ENCODE measurements at regions not wholly inside any gene's neighbourhood (a gene's known extent, or its start where the extent isn't known, plus 50 kb on each side); places are given as distances from the start of the nearest gene placed in this dataset.

- H2AFZ ChIP-seq (ENCODE audit: low read length) = no peak overlapping the region
- H3K23ac ChIP-seq (ENCODE audit: insufficient read length) = no peak overlapping the region
- no peak overlapping the region for H2BK12ac ChIP-seq (ENCODE audit: low read depth, low read length)
- no peak overlapping the region for H3K9ac ChIP-seq (replicated peaks in 1 of 4; ENCODE audit: extremely low read depth in 1 of 4, low read depth in 3 of 4, low read length in 3 of 4)
- H3K4me3 ChIP-seq (ENCODE audit: extremely low read depth in 1 of 4, insufficient read depth in 2 of 4, low read depth in 3 of 4, low read length in 4 of 4) = no peak overlapping the region
- H4K5ac ChIP-seq (ENCODE audit: insufficient read length, low read depth, low read length) = no peak overlapping the region
- no peak overlapping the region for H2BK120ac ChIP-seq (replicated peaks; ENCODE audit: low read depth, low read length)
- WGBS, 2 experiments (ENCODE audit: extremely low coverage in 1 of 2, insufficient coverage in 1 of 2, insufficient read length in 1 of 2, insufficient replicate concordance in 2 of 2, low coverage in 1 of 2, low lambda C conversion rate in 2 of 2, missing lambda C conversion rate in 1 of 2) = 90% methylated on average over 8 of the region's 8 CpGs; no CpG with 5 or more reads in 1 of the 2 experiments
- H3K56ac ChIP-seq (replicated peaks; ENCODE audit: insufficient read length, low read depth, low read length) = no peak overlapping the region
- H3K79me2 ChIP-seq (ENCODE audit: control insufficient read depth in 1 of 2, insufficient read depth in 2 of 2, low read length in 2 of 2) = no peaks in the 10 kb centered on the region
- H3K14ac ChIP-seq (ENCODE audit: insufficient read length) = no peak overlapping the region
- H3K36me3 ChIP-seq (ENCODE audit: control insufficient read depth in 2 of 4, insufficient read depth in 4 of 4, low read length in 3 of 4) = no peaks in the 10 kb centered on the region
- ChIA-PET CTCF (ENCODE audit: partially characterized antibody) (interaction anchor here (0.8 to 1.3 kb wide), 2 partner anchors 23 to 166 kb away, joined by 3 read pairs; no protein-coding TSS in a partner anchor), POLR2A (ENCODE audit: partially characterized antibody) (no interaction called here)
- no peaks in the 10 kb centered on the region for H3K27me3 ChIP-seq (replicated peaks in 1 of 4; ENCODE audit: control insufficient read depth in 3 of 4, extremely low read depth in 1 of 4, insufficient read depth in 3 of 4, low read length in 3 of 4)
- no peak overlapping the region for H3K18ac ChIP-seq (ENCODE audit: extremely low read depth, low read length)
- FAIRE-seq (no peak), DNase-seq (ENCODE audit: low read depth in 1 of 2, low spot score in 2 of 2) (no peak)
- H2BK20ac ChIP-seq (ENCODE audit: low read length) = no peak overlapping the region
- H2BK5ac ChIP-seq (ENCODE audit: low read depth, low read length) = no peak overlapping the region
- no peak overlapping the region for H3K4ac ChIP-seq (replicated peaks; ENCODE audit: insufficient read length, low read depth, low read length)
- no peaks in the 10 kb centered on the region for H4K20me1 ChIP-seq (replicated peaks in 1 of 2; ENCODE audit: control insufficient read depth in 1 of 2, insufficient read depth in 2 of 2, low read length in 2 of 2)
- H3K9me3 ChIP-seq (ENCODE audit: insufficient read depth in 2 of 2, low read depth in 1 of 2, low read length in 1 of 2) = no peaks in the 10 kb centered on the region; a peak in 1 of 4 replicates
- no peak overlapping the region for H3K4me2 ChIP-seq (ENCODE audit: insufficient read depth in 1 of 2, low read depth in 2 of 2, low read length in 2 of 2)
- H3K4me1 ChIP-seq (replicated peaks in 1 of 4; ENCODE audit: control insufficient read depth in 3 of 4, insufficient read depth in 4 of 4, low read length in 3 of 4) = no peaks in the 10 kb centered on the region
- H4K8ac ChIP-seq (ENCODE audit: extremely low read depth, insufficient read depth, low read length) = no peak overlapping the region
- H3K23me2 ChIP-seq (ENCODE audit: low read depth, low read length) = no peaks in the 10 kb centered on the region
- H2BK15ac ChIP-seq (ENCODE audit: low read length) = no peak overlapping the region
- no peak overlapping the region for H3K27ac ChIP-seq (ENCODE audit: low read depth, low read length)
- no peaks in the 10 kb centered on the region for H3K79me1 ChIP-seq (ENCODE audit: low read depth, low read length)
- H2AK5ac ChIP-seq (ENCODE audit: low read depth, low read length) = no peak overlapping the region
- H4K91ac ChIP-seq (replicated peaks; ENCODE audit: insufficient read length, low read length) = no peak overlapping the region
- TF ChIP-seq POU5F1 (IDR thresholded peaks at IDR 0.05; ENCODE audit: low read depth, low read length) (no peak), POLR2A (IDR thresholded peaks at IDR 0.05; ENCODE audit: control extremely low read depth in 1 of 2, low read depth in 2 of 2, low read length in 2 of 2) (no peak), SUZ12 (IDR thresholded peaks at IDR 0.05; ENCODE audit: low read length) (no peak), ATF2 (IDR thresholded peaks at IDR 0.05; ENCODE audit: low read length) (no peak), EP300 (IDR thresholded peaks at IDR 0.05; ENCODE audit: borderline replicate concordance in 1 of 2, low read depth in 2 of 2, low read length in 2 of 2) (no peak), CTCF (IDR thresholded peaks at IDR 0.05; ENCODE audit: control extremely low read depth in 1 of 3, insufficient read depth in 1 of 3, low read depth in 1 of 3, low read length in 3 of 3) (no peak), MAFK (IDR thresholded peaks at IDR 0.05; ENCODE audit: low read depth, low read length) (no peak), HDAC6 (IDR thresholded peaks at IDR 0.05; ENCODE audit: low read depth, low read length) (no peak), EGR1 (IDR thresholded peaks at IDR 0.05; ENCODE audit: borderline replicate concordance, low read depth, low read length) (no peak), JUN (IDR thresholded peaks at IDR 0.05; ENCODE audit: low read depth, low read length) (no peak), RFX5 (IDR thresholded peaks at IDR 0.05; ENCODE audit: borderline replicate concordance, low read depth, low read length) (no peak)
Observed at GRCh38 chr13:109940637-109941036, 154.3 kb upstream of the IRS2 start.

All from H1 (cell line).